ENCODE measurements at regions not wholly inside any gene's neighbourhood (a gene's known extent, or its start where the extent isn't known, plus 50 kb on each side); places are given as distances from the start of the nearest gene placed in this dataset.
"Not testable (repeated sequence)": the region's sequence is repeated elsewhere in the genome, so short reads cannot be mapped to it uniquely, and the experiment has no call there.

DNA sequence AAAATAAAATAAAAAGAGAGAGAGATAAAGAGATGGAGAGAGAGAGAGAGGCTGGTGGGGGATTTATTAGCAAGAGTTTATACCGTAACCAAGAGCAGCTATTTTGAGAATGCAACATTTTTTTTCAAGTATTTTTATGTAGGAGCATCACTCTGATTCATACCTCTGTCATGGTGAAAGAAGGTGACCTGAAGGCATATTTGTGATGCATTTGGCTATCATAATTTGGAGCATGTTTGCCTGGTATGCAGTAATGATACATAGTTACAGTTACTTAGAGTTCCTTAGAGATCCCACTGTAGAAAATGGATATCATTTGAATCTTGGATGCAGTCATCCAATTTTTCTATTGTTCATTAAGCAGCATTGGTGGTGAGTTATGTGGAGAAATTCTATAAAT, 1472.4 kb downstream of the SI start:
- no peak for DNase-seq

DNA sequence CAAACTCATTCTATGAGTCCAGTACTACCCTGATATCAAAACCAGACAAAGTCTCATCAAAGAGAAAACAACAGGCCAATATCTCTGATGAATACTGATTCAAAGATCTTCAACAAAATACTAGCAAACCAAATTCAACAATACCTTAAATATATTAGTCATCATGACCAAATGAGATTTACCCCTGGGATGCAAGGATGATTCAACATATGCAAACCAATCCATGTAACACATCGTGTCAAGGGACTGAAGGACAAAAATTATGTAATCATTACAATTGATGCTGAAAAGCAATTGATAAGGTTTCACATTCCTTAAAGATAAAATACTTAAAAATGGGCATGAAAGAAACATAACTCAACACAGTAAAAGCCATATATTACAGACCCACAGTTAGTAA, 1476.9 kb downstream of the SI start:
- DNase-seq, result no peak

DNA sequence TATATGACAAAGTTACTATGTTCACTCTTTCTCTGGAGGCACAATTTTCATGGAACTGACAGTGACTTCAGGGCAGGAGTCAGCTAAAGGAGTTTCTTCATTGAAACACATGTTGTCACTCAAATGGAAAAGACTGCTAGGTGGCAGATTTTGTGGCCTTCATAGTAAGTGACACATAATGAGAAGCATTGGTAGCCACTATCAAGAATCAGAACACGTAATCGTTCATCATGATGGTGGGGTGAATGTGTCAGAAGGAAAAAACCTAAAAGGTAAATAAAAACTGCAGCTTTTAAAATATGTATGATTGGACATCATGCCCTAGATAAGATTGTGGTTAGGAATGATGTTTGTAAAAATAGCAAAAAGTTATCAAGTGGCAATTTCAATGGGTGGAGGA, 1491.0 kb downstream of the SI start:
- no peak for DNase-seq

DNA sequence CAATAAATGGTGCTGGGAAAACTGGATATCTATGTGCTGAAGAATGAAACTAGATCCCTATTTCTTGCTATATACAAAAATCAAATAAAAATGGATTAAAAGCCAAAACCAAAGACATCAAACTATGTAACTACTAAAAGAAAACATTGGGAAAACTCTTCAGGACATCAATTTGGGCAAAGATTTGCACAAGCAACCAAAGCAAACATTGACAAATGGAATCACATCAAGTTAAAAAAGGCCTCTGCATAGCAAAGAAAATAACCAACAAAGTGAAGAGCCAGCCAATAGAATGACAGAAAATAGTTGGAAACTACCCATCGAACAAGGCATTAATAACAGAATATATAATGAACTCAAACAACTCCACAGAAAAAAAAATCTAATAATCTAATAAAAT, 1495.3 kb downstream of the SI start:
- no peak for DNase-seq

DNA sequence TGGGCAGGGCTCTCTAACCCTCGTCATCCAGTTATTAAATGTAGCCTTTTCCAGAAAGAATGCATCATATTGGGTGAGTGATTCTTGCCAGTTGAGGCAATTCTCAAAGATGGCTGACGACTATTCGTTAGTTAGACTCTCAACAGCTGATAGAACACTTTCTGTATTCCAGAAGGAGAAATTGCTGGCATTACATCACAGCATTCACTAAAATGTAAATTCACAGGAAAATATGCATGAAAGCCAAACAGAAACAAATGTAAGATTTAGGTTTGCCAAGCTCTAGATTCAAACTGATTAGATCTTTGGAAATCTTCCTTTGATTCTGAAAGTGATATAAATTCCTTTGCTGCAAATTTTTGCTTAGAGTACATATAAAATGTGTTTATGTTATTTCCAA, 1501.0 kb downstream of the SI start:
- DNase-seq, result no peak

DNA sequence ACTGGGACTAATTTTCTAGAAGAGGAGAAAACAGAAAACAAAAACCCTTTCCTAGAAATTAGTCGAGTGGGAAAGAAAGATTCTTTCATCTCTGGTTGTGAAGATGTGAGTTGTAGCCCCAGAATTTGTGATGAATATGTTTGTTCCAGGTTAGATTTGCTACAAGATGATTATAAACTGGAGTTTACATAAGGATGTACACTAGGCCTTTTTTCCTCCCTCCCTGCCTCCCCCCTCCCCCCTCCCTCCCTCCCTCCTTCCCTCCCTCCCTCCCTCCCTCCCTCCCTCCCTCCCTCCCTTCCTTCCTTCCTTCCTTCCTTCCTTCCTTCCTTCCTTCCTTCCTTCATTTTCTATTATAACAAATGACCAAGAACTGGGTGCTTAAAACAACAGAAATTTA, 1502.0 kb downstream of the SI start:
- DNase-seq, result no peak

DNA sequence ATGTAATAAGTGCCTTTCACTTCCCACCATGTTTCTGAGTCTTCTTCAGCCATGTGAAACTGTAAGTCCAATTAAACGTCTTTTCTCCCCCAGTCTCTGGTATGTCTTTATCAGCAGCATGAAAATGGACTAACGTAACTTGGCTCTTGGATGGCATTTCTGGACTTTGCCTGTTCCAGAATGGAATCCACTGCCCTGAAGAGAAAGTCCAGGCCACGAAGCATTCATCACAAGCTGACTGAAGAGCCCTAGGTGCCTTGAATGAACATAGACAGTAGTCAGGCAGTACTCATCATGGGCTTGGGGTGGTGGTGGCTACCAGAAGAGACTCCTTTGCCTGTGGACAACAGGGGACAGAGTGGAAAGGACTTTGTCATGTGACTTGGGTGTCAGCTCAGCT, 1505.0 kb downstream of the SI start:
- no peak for DNase-seq

DNA sequence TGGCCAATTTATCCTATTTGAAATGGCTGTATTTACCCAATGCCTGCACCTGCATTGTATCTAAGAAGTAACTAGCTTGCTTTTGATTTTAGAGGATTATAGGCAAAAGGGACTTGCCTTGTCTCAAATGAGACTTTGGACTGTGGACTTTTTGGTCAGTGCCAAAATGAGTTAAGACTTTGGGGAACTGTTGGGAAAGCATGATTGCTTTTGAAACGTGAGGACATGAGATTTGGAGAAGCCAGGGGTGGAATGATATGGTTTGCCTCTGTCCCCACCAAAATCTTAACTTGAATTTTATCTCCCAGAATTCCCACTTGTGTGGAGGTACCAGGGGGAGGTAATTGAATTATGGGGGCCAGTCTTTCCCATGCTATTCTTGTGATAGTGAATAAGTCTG, 1505.4 kb downstream of the SI start:
- no peak for DNase-seq

DNA sequence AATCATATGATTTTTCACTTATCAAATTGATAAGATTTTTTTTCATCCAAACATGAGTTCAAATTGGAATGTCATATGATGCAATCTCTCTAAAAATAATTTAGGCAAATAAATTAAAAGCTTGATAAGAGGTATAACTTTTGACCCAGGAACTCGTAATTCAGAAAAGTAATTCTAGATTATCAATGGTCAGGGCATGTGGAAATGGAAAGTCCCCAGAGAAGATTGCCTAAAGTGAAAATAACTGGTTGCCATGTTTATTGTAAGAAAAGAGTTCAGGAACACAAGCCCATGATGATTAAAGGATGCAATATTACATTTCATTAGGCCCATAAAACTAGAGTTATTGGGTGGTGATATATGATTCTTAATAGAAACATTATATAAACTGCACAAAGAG, 1514.8 kb downstream of the SI start:
- no peak for DNase-seq

DNA sequence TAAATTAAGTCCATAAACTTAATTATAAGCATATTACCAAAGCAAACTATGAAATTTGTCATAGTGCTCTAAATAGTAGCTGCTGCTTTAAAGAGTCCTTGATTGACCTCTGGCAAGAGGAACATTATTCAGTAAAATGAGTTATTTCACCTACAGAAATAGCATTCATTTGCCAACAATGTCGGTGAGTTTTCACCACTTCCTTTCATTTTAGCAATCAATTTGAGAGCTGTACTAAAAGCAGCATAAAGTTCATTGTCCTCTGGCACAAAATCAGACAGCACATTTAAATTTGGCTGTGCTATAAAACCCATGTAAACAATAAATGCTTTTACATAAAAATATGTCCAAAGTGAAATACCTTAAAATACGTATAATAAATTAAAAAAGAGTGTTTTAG, 1515.7 kb downstream of the SI start:
- no peak for DNase-seq

DNA sequence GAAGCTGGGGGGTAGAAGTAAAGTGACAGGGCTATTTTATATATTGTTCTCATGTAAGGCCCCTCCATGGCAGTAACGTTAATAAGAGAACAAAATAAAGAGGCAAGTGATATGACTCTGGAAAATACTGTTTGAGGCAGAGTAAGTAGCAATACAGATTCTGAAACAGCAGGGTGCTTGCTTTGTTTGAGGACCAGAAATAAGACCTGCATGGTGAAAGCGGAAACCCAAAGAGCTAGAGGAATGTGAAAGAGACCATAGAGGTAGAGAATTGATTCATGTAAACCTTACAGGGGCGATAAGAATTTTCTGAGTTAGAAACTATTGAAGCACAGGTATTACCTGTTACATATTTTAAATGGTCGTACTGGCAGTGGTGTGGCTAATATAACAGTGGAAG, 1517.1 kb downstream of the SI start:
- DNase-seq, result no peak

DNA sequence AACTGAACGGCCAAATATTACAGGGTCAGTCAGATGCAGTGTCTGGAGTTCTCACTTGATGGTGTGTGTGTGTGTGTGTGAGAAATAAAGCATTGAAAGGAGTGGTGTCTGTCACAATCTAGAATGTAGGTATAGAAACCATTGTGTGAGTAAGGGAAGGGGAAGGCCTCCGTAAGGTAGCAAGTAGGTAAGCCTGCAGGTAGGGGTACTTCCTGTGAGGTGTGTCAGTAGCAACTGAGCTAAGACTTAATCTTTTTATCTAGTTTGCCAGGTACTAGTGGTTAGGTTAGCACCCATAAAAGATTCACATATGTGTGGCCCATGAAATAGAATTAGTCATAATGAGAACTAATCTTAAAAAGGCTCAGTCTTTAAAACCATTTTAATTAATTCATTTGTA, 1517.8 kb downstream of the SI start:
- DNase-seq, result no peak

DNA sequence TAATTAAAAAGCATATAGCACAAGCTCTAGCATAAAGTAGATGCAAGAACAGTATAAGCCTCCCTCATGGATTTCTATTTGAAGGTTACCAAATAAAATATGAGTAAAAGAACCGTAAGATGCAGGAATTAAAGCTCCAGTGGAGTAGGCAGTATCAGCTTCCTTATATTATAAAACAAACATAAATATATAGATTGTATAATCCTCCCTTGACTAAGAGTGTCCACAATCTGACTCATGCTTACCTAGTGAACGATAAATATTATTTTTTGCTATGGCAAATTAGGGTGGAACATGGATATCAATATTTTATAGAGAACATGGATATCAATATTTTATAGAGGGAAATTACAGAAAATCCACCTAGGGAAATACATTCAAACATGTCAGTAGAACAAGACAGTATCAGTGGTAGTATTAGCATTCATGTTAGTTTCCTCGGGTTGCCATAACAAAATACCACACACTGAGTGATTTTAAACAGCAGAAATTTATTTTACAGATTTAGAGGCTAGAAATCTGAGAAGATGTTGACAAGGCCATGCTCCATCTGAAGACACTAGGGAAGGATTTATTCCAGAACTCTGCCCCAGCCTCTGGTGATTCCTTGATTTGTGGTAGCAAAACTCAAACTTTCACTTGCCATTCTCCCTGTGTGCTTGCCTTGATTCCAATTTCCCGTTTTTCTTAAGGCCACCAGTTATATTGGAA, 1521.3 kb downstream of the SI start:
- no peak for DNase-seq

DNA sequence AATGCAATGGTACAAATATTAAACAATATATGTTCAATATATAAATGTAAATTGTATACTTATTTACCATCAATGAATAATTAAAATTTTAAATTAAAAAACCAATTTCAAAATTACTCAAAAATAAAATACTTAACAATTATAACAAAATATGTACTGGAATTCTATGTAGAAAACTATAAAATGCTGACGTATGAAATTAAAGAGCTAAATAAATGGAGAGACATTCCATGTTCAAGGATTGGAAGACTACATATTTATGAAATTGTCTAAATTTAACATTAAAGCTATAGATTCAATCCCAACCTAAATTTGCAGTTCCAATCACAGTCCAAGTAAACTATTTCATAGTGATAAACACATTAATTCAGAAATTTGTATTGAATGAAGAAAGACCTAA, 1522.4 kb downstream of the SI start:
- no peak for DNase-seq

DNA sequence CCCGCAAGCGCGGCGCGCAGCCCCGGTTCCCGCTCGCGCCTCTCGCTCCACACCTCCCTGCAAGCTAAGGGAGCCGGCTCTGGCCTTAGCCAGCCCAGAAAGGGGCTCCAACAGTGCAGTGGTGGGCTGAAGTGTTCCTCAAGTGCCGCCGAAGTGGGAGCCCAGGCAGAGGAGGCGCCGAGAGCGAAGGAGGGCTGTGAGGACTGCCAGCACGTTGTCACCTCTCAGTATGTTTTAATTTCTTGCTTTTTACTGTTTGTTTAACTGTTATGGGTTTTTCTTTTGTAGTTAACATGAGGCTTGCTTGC, 1525.7 kb downstream of the SI start:
- DNase-seq, result no peak

DNA sequence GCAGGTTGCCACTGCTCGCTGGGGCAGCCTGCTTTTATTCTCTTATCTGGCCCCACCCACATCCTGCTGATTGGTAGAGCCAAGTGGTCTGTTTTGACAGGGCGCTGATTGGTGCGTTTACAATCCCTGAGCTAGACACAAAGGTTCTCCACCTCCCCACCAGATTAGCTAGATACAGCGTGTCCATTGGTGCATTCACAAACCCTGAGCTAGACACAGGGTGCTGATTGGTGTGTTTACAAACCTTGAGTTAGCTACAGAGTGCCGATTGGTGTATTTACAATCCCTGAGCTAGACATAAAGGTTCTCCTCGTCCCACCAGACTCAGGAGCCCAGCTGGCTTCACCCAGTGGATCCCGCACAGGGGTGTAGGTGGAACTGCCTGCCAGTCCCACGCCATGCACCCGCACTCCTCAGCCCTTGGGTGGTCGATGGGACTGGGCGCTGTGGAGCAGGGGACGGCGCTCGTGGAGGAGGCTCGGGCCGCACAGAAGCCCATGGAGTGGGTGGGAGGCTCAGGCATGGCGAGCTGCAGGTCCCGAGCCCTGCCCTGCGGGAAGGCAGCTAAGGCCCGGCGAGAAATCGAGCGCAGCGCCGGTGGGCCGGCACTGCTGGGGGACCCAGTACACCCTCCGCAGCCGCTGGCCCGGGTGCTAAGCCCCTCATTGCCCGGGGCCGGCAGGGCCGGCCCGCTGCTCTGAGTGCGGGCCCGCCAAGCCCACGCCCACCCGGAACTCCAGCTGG, 1526.2 kb downstream of the SI start:
- DNase-seq, result not testable (repeated sequence)

DNA sequence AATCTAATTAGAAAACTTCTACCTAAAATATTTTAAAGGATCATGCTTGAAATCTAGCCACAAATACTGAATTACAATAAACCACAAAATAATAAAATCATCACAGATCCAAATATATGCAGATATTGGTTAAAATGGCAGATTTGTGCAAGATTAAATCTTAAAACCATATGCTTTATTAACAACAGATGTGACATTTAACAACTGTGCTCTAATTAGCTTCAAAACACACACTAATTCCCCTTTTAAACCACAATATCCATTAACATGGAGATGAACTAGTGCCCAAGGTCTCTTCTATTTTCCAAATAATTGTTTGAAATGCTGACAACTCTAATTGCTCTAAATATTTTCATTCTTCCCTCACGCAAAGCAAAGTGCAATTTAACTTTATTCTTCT, 1530.3 kb downstream of the SI start:
- no peak for DNase-seq

DNA sequence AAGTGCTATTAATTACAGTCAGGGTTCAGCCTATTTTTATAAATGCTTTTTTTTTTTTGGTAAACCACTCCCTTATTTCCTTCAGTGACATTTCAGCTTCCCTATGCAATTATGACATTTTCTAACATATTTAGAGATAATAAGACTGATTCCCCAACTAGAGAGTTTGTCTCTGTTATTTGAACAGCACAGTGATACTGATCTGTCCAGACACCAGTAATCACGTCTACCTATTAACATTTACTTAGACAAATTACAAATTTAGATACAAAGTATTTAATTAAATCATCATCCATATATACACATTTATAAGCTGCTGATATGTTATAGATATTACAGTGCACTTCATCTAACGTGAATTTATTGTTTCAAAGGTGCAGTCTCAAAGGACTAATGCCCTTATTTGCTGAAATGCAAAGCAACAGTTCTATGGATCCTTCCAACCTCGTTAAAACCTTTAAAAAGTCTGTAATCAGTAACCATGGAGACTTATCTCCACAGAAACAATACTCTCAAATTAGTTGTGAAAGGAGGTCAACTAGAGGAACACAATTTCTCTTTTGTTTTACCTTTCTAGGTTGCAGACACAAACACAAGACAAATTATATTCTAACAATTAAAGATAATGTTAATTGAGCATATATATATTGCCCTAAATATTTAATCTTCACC, 1531.1 kb downstream of the SI start:
- DNase-seq, result no peak

DNA sequence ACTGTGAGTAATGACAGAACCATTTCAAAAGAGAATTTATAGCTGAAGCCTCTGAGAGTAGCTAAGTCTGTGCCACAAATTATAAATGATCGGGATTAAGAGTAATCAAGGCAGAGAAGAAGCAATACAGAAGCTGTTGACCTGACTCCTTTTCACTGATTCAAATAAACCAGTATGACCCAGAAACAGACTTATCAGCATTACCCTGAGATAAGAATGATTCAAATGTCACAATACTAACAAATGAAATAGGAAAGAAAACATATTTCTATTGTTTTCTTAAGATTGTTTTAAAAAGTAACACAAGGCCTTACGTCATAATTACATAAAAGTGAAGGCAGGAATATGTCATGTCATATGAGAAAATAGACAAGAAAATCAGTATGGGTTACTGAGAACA, 1534.6 kb downstream of the SI start:
- DNase-seq, result no peak

DNA sequence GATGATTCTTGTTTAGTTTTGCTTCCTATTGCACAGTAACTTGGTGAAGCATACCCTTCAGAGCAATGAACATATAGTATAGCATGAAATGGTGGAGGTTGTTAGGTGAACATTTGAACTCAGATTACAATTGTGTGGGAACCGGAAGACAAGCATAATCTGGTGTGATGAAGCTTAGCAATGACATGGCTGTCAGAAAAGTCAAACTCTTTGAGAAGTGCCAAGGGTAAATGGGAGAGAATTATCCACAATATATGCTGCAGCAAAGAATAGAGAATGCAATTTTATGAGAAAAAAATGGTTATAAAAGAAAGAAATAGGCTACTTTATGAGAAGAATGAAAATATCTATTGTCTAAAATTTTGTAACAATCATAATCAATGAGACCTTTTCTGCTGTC, 1536.7 kb downstream of the SI start:
- no peak for DNase-seq

DNA sequence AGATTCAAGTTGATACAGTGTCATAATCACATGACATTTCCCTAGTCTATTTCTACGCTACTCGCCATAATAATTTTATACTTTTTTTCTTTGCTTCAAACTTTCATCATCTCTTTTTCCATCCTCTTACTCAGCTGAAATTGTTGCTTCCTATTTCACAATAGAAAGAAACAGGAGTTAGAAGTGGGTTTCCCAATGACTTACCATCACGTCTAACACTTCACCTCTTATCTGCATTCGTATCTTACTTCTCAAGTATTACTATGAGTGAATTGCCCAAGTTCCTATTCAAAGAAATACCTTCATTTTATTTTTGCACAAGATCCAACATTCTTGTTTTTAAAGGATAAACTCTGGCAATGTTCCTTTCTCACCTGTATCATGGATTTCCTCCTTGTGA, 1539.9 kb downstream of the SI start:
- DNase-seq, result no peak

DNA sequence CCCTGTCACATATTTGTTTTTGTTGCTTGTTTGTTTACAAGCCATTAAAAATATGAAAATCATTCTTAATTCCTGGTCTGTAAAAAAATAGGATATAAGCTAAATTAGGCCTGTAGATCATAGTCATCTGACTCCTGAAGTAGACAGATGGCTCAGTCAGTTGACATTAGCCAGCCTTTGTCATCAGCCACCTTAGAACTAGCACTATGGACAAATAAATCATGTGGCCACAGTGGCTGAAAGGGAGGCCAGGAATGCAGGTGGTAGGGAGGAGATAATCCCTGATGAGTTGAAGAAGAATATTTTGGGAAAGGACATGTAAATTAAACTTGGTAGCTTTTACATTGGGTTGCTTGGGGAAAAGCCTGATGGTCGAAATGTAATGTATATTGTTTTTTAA, 1544.9 kb downstream of the SI start:
- no peak for DNase-seq

DNA sequence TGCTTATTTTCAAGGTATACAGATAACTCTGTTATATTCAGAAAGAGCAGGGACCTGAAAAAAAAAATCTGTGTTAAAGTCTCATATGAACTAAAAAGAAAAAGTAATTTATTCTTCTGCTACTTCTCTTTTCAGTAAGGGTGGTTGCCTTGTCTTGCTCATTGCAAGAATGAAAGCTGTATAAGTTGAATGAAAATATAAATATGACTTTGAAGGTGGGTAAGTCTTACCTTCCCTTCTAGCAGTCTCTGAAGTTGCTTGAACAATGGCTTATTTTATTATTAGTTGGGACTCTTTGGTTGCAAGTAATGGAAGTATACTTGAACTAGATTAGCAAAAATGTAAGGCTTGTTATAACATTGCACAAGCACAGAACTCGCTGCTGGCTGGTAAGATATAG, 1554.9 kb downstream of the SI start:
- no peak for DNase-seq

DNA sequence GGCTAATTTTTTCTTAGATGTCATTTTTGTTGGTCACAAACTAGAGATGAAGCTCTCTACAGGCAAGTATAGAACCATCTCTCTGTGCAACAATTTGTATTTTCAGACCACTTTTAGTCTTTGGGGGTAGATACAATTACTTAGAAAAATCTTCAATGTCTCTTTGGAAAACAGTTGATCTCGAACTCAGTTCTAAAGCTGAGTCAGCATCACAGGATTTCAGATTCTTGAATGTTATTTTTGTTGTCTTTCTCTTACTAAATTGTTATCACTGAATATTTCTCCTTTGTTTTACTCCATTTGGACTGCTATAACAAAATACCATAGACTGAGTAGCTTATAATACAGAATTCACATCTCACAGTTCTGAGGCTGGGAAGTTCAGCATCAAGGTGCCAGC, 1557.0 kb downstream of the SI start:
- DNase-seq, result no peak

DNA sequence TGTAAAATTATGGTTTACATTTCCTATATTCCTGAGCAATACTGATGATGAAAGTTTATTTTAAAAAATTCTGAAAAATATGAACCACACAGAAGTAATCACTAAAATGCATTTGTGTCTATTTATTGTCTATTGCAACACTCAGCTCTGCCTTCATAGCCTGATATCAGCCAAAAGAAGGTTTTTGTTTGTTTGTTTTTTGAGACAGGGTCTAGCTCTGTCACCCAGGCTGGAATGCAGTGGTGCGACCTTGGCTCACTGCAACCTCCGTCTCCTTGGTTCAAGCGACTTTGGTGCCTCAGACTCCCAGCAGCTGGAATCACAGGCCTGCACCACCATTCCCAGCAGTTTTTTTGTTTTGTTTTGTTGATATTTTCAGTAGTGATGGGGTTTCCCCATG, 1560.2 kb downstream of the SI start:
- DNase-seq, result no peak
